KOPT-K1 (cell line): ENCODE measurements at regions not wholly inside any gene's neighbourhood (a gene's known extent, or its start where the extent isn't known, plus 50 kb on each side); places are given as distances from the start of the nearest gene placed in this dataset.

ENCODE experiments used
- H3K27ac ChIP-seq: fragments of 200-600 bp; sonication (generic); 2 replicates; pipeline ENCODE4 v1.5.1; 2016; ENCODE audit warnings: antibody characterized with exemption, mild to moderate bottlenecking, low read depth, low read length; ENCODE audit not compliant: poor library complexity, severe bottlenecking
- H3K36me3 ChIP-seq: fragments of 200-600 bp; sonication (generic); 2 replicates; pipeline ENCODE4 v1.5.1; 2017; ENCODE audit warnings: antibody characterized with exemption, mild to moderate bottlenecking, low read length, moderate library complexity; ENCODE audit not compliant: insufficient read depth
- H3K9me3 ChIP-seq: fragments of 200-600 bp; sonication (generic); 2 replicates; pipeline ENCODE4 v1.5.1; 2017; ENCODE audit warnings: antibody characterized with exemption, low read length, mild to moderate bottlenecking; ENCODE audit not compliant: insufficient read depth, poor library complexity, severe bottlenecking

DNA sequence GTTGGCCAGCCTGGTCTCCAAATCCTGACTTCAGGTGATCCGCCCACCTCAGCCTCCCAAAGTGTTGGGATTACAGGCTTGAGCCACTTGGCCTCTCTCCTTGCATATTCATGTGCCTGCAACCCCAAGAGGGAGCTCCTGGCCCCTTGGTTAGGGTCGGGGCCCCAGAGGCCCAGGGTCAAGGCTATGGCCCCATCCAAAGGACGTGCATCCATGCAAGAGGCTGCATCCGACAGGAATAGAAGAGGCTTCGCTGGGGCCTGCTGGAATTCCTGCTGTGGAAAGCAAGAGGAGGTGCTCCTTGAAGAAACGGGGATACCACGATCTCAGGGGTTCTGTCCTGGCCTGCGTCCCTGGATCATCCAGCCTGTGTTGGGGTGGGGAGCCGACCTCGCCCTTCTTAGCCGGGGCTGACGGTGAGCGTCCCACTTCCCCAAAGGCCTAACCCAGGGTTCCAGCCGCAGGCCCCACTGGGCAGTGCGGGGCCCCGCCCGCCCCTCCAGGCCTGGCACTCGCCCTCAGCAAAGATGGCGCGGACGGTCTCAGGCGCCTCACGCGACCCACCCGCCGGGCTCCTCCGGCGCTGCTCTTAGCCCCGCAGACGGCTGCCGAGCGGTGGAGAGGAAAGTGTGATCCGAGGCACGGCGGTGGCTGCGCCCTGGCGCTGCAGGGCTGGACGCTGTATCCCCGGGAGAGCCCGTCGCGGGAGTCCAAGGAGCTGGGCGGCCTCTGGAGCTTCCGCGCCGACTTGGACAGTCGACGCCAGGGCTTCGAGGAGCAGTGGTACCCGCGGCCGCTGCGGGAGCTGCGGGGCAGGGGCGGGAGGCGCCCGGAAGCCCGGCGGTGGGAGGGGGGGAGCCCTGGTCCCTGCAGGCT lies 54.7 kb downstream of the ZNF727 start:
- H3K27ac ChIP-seq = no peak overlapping the region
- no peaks in the 10 kb centered on the region for H3K36me3 ChIP-seq
- H3K9me3 ChIP-seq = peaks cover 51% of the 10 kb centered on the region

DNA sequence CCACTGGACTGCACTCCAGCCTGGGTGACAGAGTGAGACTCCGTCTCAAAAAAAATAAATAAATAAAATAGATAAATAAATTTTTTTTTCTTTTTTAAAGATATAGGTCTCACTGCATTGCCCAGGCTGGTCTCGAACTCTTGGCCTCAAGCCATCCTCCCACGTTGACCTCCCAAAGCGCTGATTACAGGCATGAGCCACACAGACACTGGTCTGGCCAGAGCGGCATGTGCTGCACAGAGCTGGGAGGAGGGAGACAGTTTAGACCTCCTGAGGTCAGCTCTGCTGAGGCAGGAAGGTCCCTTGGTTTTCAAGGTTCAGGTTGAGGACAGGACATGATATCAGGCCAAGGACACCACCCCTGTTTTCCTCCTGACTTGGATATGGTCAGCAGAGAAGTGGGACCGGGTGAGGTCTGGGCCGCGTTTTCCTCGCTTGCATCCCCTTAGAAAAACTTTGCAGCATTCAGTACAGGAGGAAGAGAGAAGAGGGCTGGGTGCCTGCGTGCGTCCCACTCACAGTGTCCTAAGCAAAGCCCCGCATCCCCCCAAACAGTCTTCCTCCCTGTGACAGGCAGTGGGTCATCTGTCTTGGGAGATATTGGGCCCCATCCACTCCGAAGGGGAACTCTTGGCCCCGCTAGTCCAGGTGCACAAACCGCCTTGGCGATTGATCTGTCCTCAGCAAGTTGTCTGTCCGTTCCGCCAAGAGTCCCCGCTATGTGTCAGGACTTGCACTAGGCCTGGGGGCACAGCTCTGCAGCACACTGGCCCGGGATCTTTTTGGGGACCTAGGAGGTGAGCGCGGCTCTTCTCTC lies 56.1 kb downstream of the ZNF727 start:
- H3K36me3 ChIP-seq = no peaks in the 10 kb centered on the region
- H3K27ac ChIP-seq = no peak overlapping the region
- H3K9me3 ChIP-seq = peaks cover 46% of the 10 kb centered on the region

DNA sequence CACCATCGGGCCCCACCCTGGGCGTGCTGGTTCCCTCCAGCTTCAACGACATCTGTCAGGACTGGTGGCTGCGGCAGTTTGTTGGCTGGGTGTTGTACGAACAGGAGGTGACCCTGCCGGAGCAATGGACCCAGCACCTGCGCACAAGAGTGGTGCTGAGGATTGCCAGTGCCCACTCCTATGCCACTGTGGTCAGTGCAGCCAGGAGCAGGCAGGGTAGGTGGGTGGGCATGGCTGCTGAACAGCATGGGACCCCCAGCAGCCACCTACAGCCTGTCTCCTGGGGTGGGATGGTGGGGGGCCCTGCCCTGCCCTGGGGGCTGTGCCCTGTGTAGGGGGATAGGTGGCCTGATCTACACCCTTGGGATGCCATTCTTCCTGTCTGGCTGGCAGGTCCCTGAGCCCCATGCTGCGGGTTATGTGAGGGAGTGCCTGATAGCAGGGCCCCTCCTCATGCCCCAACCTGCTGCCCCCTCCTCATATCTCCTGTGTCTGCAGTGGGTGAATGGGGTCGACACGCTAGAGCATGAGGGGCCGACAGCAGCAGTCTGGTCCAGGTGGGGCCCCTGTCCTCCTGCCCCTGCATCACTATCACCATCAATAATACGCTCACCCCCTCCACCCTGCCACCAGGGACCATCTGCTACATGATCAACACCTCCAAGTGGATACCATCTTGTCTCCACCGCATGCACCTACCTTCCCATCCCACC lies 56.9 kb downstream of the ZNF727 start:
- Histone ChIP-seq H3K9me3 (peaks cover 46% of the 10 kb centered on the region), H3K36me3 (no peaks in the 10 kb centered on the region), H3K27ac (no peak overlapping the region)

DNA sequence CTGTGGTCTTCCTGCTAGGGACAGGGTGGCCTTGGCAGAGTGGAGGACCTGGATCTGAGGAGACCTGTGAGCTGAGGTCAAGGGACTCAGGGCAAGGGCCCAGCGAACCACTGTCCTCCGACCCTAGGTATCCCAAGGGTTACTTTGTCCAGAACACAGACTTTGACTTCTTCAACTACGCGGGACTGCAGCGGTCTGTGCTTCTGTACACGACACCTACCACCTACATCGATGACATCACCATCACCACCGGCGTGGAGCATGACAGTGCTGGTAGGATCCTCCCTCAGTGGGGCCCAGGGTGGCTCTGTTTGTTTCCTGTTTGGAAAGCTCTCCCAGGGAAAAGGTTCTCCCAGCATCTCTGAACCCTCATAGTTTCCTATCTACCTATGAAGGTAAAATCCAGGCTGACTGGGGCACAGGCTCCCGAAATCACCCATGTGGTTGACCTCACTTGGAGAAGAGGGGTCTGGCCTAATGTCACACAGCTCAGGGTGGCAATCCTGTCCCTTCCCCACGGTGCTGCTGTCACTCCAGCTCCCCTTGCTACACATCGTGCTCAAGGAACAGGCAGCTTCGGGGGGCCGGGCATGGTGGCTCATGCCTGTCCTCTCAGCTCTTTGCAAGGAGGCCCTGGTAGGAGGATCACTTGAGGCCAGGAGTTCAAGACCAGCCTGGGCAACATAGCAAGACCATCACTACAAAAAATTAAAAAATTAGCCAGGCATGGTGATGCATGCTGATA lies 57.6 kb downstream of the ZNF727 start:
- H3K36me3 ChIP-seq = no peaks in the 10 kb centered on the region
- peaks cover 40% of the 10 kb centered on the region for H3K9me3 ChIP-seq
- H3K27ac ChIP-seq = no peak overlapping the region

DNA sequence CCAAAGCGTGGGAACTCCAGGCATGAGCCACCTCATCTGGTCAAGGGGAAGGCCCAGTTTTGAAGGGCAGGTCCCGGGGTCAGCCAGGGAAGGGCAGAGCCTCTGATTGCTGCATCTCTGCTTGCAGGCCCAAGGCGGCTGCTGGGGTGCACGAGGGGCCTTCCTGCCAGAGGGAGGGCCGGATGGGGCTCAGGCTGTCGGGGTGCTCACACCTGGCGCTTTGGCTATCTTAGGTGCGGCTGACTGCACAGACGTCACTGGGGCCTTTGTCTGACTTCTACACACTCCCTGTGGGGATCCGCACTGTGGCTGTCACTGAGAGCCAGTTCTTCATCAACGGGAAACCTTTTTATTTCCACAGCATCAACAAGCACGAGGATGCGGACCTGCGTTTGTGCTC lies 68.7 kb downstream of the ZNF727 start:
- Histone ChIP-seq H3K9me3 (peaks cover 30% of the 10 kb centered on the region), H3K36me3 (no peaks in the 10 kb centered on the region), H3K27ac (no peak overlapping the region)

DNA sequence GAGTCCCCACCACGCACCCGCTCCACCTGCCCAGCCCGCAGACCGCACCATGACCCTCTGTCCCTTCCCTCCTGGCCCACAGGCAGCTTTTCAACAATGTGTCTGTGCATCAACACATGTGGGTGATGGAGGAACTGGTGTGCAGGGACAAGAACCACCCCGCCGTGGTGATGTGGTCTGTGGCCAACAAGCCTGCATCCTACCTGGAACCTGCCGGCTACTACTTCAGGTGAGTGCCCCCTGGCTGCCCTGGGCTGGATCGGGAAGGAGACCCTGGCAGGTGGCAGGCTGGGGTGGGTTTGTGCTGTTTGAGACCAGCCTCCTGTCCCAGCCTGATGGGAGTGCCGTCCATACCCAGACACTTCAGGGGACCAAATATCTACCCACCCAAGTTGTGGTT lies 69.6 kb downstream of the ZNF727 start:
- no peaks in the 10 kb centered on the region for H3K36me3 ChIP-seq
- H3K9me3 ChIP-seq = peaks cover 35% of the 10 kb centered on the region
- H3K27ac ChIP-seq = no peak overlapping the region

DNA sequence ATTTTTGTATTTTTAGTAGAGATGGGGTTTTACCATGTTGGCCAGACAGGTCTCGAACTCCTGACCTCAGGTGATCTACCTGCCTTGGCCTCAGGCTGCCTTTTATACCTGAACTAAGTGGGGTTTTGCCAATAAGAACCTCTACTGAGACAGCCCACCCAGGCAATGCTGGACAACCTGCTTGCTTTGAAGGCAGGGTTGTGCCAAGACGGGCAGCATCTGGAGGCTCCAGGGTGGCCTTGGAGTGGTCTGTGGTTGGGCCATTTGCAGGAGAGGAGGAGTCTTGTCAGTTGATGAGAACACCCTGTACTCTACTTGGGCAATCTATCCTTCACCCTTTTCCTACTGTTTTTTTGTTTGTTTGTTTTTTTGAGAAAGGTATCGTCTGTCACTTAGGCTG lies 75.3 kb upstream of the ZNF735 start:
- Histone ChIP-seq H3K9me3 (peaks cover 43% of the 10 kb centered on the region), H3K36me3 (no peaks in the 10 kb centered on the region), H3K27ac (no peak overlapping the region)
